CD4-positive, alpha-beta T cell treated with Interleukin-1 beta for 1 hour (primary cell): ENCODE measurements at regions not wholly inside any gene's neighbourhood (a gene's known extent, or its start where the extent isn't known, plus 50 kb on each side); places are given as distances from the start of the nearest gene placed in this dataset.

Source experiments
- DNase-seq, 2 donors: peaks; one replicate each; pipeline ENCODE4 v3.0.0-alpha.2; 2020 to 2022

DNA sequence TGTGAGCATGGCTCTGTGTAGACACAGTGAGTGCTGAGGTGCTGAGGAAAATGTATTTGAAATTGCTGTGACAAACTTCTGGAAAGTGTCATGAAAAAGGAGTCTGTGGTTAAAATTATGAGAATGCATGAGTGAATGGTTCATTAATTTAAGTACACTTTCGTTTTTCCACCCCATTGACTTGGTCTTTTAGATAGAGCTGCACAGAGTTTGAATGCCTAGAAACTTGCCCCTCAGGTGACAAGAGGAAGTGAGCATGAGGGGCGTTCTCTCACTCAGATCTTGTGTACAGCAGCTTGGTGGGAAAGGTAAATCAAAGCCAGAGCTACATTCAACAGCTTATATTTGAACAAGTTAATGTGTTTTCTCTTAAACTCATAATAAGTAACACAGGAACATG, 296.8 kb downstream of the WDR72 start:
- DNase-seq, result no peak

DNA sequence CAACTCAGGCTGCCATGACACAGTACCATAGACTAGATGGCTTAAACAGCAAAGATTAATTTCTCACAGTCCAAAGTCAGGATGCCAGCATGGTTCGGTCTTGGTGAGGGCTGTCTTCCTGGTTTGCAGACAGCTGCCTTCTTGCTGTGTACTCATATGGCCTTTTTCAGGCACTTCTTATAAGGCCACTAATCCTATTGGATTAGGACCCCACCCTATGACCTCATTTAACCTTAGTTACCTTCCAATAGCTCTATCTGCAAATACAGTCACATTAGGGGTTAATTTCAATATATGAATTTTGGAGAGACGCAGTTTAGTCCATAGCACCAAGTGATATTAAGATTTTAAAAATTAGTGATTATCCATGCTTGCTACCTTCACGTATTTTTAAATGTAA, 297.8 kb downstream of the WDR72 start:
- no peak for DNase-seq

GRCh38 chr15:53458736-53459135, 300.7 kb downstream of the WDR72 start:
- no peak for DNase-seq

GRCh38 chr15:53457479-53457878, 302.0 kb downstream of the WDR72 start:
- DNase-seq, result no peak

DNA sequence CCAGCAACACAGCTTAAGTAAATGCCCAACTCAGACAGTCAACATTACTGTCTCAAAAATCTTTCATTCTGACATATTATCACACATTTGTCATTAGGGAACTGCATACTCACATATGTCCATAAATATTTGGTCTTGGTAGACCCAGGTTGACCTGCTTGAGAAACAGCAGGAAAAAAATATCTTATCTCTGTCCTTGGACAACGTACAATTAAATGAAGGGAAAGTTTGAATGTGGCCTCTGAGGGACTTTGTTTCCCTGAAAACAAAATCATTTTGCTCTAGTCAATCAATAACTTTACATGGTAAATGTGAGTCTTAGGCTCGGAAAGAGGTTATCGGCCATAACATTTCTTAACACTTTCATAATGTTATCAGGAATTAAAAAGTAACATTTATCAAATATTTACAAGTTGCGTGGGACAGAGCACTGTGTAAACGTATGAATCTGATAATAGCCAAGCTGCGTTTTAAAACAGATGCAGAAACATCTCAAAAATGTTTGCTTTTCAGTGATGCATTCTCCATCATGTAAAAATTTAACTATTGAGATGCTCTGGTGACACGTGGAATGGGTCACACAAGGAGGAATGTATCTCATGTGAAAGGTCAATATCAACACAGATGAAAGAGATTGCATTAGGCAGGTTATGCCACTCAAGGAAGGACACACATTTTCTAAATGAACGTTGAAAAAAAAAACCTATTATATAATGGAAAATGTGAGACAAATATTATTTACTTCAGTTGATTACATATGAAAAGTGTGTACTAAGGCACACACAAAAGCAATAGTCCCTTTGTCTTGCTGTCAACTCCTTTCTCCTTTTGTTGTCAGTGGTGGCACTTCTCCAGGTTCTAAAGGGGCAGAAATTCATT, 304.4 kb downstream of the WDR72 start:
- DNase-seq, result no peak

DNA sequence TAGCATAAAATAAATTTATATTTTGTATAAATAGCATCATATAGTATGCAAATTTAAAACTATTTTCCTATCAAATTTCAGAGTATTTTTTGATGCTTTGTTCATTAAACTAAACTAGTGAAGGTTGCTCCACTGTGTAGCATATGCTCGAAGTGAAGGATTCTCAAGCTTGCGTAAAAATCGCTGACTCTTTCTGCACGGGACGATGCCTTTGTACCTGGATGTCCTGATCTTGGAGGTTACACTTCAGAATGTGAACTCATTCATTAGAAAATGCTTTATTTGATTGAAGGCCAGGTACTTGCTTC, 305.0 kb downstream of the WDR72 start:
- no peak for DNase-seq

- DNase-seq, result no peak
Observed at GRCh38 chr15:53453253-53454105, 306.0 kb downstream of the WDR72 start.

- DNase-seq, result no peak
Observed at GRCh38 chr15:53448232-53449015, 311.0 kb downstream of the WDR72 start.

- no peak for DNase-seq
Observed at GRCh38 chr15:53447742-53448141, 311.7 kb downstream of the WDR72 start.

DNA sequence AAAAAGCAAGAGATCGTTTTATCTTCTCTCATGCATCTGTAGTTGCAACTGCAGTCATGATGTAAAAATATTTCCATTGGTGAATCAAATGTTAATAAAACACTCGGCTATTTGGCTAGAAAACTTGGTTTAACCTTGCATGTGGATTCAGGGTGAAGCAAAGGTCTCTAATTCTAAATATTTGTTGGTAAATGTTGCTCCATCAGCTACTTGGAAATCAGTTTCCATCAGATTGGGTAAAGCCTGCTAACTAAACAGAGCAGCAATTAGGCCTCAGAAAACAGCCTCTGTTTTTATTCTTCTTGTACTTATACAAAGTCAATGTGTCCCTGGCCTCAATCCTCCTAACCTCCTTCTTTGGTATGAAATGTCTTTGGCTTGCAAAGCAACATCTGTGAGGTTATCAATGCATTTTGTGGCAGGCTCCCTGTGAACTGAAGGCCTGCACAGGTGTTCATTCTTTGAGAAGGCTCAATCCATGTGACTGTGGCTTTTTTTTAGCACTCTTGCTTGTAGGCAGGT, 312.3 kb downstream of the WDR72 start:
- no peak for DNase-seq

GRCh38 chr15:53446376-53446775, 313.1 kb downstream of the WDR72 start:
- DNase-seq, result no peak

GRCh38 chr15:53445531-53445930, 313.9 kb downstream of the WDR72 start:
- no peak for DNase-seq

DNA sequence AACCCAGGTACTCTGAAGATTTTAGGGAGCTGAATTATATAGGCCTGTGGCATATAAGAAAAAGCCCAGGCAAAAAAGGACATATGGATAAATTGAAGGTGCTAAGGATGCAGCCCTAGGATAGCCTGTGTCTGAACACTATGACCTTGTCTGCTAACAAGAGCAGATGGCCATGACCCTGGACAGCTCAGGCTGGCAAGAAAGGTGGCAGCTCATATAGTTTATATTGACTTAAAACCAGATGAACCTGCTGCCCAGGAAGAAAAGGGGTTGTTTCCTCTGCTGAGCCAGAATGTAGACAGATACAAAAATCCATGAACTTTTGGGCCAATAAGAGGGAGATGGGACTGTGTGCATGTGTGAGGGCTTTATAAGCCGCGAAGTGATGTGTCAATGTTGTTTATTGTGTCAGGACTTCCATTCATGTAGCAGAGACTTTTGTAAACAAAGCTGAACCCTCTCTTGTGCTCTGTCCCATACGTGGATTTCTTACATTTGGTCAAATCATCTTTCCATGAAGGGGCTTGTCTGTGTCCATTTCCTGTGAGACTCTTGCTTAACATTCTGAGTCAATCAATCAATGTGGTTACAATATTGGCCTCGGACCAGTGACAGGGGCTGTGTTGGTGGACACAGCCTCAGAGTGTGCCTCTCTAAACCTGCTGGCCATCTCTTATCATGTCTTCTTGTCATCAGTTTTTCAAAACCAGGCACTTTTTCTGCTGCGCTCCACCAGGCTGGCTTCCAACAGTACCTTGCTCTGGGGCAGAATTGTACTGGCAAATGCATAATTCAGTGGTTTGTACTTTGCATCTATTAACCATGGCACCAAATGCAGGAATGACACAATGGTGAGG, 321.2 kb downstream of the WDR72 start:
- no peak for DNase-seq

GRCh38 chr15:53437366-53437765, 322.1 kb downstream of the WDR72 start:
- DNase-seq, result no peak

DNA sequence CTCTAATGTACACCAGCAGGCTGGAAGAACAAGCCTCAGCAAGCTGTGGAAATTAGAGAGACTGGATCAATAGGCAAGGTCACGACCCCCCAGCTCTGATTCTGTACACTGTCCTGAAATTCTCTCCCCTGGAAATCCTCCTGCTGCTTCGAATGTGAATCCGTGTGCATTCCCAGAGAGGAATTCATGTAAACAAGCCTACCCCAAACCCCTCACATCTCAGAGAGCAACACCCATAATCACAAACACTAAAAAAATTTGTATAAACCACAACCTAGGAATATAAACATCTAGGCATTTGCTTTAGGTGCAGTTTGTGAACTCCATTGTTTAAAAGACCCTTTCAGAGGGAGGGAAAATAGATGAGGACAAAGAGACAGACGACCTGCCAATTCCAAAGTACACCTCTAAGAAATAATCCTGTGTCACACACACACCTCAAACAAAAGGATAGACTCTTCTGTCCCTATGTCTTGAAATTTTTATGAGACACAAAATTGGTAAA, 325.2 kb downstream of the WDR72 start:
- no peak for DNase-seq

- DNase-seq, result no peak
Observed at GRCh38 chr15:53416219-53416940, 343.1 kb downstream of the WDR72 start.

GRCh38 chr15:53414167-53414566, 345.3 kb downstream of the WDR72 start:
- no peak for DNase-seq

- no peak for DNase-seq
Observed at GRCh38 chr15:53412542-53412941, 346.9 kb downstream of the WDR72 start.

DNA sequence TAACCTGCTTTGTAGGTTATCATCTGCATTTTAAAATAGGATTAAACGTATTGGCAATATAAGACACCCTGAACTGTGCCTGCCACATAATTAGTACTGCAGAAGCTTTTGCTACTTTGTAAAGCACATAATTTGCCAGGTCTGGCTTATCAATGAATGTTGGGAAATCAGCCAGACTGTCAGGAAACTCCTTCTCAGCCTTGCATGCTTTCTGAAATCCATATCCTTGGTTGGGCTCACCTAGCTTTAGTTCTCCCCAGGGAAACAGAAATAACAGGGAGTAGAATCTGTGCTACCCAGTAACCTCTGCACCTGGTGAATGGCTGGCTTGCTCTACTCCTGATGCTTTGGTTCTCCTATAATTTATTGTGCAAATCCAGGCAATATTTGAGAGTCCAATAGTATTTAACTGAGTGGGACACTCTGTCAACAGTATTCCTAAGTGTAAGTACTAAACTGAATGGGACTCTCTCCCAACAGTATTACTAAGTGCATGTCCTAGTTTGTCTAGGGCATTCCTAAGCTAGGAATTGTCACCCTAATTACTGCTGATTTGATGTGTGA, 354.5 kb downstream of the WDR72 start:
- DNase-seq, result no peak

DNA sequence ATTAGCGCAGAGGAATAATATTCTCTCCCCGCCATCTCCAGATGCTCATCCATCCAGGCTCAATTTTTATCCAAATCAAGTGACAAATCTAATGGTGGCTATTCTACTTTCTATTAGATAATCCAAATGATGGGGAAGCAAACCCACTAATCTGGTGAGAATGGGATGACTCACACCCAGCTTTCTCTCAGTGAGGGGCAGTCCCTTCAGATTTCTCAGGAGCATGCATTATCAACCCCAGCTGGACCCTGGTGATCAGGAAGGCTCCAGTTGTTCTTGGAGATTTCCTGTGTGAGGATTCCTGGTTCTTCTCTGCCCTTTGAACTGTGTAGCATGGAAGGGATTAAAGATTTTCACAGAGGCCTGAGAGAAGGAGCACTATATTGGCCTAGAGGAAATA, 358.0 kb downstream of the WDR72 start:
- DNase-seq, result no peak

DNA sequence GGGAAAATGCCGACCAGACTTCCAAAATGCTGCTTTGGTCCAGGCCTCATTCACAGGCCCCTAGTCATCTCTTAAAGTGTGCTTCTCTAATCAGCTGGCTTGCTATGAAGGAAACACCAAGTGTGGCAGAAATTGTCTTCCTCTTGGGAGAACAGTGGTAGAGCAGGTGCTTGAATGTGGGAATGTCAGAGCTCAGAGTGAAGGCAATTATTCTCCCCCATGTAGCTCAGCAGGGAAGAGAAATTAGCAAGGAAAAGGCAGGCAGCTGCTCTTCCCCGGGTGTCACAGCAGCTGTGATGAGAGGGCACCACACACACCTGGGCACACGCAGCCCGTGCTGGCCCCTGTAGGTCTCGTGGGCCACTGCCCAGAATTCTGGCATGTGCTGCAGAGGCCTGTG, 358.5 kb downstream of the WDR72 start:
- no peak for DNase-seq
